ENCODE measurements at regions not wholly inside any gene's neighbourhood (a gene's known extent, or its start where the extent isn't known, plus 50 kb on each side); places are given as distances from the start of the nearest gene placed in this dataset.
"Not testable (repeated sequence)": the region's sequence is repeated elsewhere in the genome, so short reads cannot be mapped to it uniquely, and the experiment has no call there.

DNA sequence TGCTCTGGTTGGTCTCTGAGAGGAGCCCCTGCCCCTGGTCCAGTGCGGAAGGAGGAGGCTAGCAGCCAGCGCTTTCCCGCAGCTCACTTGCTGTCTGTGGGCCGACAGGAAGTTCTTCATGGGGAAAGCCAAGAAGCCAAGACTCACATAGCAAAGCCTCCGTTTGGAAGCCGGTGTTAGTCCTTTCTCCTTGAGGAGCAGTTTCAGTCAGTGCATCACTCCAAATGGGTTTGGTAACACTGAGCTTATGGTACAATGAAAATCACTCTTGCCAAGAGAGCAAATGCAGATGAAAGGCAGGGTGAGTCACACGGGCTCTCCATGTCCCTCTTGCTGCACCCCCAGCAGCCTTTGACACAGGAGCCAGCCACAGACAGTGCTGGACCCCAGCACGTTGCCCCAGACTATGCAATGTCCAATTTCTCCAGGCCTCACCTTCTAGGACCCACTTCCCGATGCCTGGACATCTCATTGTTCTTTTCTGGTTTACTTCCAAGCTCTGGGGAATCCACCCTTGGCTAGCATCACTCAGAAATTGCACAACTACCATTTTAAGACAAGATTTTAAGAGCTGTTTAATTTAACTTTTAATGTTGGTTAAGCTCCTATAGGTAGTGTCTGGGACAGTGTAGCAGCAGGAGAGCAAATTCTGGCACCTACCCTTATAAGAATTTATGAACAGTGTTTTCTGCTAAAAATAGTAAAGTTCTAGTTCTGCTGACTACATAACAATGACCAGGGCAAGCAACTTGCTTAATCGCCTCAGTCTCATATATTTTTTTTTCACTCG is 174.9 kb downstream of the ASB1 start:
- DNase-seq, result no peak

DNA sequence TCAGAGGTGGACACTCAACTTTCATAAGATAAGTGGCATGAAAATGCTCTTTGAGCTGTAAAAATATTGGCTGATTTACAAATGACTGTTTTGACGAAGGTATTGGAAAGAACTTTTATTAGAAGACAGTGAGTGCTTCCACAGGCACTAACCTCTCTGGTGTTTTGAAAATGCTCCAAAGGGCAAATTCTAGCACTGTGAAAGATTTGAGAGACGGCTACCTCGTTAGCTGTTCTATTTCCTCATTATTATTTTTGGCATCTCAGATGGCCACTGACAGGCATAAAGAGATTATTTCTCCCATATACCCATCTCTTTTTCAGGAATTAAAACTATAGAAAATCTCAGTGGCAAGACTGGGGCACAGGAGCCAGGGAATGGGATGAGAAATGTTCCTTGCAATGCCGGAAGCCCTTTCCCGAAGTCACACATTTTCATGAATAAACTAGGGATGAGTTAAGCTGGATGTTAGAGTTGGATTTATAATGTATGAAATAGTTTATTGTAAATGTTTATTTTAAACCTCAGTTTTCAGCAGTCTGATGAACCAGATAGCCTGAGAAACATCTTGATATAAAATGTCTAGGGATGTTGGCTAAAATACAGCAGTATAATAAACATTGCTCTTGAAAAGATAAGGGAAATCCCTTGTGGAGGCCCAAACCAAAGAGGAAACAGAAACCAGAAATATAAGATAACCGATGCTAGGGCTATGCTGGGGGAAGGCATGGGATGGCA is 175.7 kb downstream of the ASB1 start:
- no peak for DNase-seq

- DNase-seq, result no peak
Measured at GRCh38 chr2:238603596-238603995, 176.9 kb downstream of the ASB1 start.

DNA sequence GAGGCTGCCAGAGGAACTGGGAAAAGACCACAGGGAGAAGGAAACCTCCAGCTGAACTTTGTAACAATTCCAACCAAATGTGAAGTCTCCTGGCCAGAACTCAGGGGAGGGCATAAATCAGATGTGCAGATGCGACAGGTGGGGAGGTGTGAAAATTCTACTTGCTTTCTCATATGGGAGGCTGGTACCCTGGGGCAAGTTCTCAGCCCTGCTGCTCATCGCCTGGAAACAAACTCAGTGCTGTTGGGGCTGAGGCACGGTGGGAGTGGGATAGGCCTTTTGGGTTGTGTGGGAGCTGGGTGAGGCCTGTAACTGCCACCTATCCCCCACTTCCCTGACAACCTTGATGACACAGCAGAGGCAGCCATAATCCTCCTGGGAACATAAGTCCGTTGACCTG is 179.6 kb downstream of the ASB1 start:
- DNase-seq, result no peak

- no peak for DNase-seq
Measured at GRCh38 chr2:238613610-238614009, 186.9 kb downstream of the ASB1 start.

- DNase-seq, result no peak
Measured at GRCh38 chr2:238614376-238614775, 187.6 kb downstream of the ASB1 start.

GRCh38 chr2:238615187-238615586 is 188.5 kb downstream of the ASB1 start:
- DNase-seq, result no peak

- DNase-seq, result no peak
Measured at GRCh38 chr2:238616681-238617080, 190.0 kb downstream of the ASB1 start.

DNA sequence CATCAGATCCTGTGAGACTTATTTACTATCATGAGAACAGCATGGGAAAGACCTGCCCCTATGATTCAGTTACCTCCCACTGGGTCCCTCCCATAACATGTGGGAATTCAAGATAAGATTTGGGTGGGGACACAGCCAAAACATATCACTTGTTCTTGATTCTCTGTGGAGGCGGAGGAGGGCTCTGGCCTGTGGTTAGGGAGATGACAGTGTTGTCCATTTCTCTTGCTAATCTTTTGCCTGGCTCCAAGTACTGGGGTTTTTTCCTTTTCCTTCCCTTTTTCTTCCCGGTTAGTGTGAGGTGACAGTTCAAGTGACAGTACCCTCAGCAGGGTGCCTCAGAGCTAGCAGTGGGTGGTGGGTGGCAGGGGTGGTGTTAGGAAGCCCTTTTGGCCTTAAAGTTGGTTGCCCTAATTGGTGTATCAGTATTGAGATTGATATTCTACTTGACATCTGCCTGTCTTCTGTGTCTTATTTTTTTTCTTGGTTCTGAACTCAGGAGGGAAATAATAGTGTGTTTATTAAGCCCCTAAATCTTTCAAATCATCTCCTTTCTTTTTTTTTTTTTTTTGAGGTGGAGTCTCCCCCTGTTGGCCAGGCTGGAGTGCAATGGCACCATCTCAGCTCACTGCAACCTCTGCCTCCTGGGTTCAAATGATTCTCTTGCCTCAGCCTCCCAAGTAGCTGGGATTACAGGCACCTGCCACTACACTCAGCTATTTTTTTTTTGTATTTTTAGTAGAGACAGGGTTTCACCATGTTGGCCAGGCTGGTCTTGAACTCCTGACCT is 192.0 kb downstream of the ASB1 start:
- not testable (repeated sequence) for DNase-seq

DNA sequence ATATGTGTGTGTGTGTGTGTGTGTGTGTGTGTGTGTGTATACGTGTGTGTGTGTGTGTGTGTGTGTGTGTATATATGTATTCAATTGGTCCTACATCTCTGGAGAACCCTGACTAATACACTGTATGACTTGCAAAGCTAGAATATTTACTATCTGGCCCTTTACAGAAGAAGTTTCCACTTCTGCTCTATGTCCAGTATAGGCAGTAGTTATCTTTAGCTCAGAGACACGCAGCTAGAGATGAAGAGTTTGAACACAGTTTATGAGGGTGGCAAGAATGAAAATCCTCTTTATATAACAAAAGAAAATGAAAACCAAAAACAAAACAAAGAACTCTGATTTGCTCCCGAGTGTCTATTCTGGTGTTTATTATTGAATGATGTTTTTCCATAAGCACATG is 201.2 kb downstream of the ASB1 start:
- no peak for DNase-seq

DNA sequence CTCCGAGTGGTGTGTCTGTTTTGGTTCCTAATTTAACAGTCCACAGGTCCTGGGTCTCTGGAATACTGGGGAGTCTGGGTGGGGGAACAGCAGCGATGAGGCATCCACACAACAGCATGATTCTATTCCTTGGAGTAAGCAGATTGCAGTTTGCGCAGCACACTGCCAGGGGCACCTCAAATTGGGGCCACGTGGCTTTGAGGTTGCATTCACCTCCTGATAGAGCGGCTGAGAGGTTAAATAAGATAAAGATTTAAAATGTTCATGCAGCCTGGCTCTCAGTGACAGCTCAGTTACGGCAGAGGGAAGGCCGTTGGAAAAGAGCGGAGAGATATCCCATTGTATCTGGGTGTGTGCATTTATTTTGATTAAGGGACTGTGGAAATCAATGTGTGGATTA is 202.3 kb downstream of the ASB1 start:
- DNase-seq, result no peak

- no peak for DNase-seq
Measured at GRCh38 chr2:238631491-238632180, 204.9 kb downstream of the ASB1 start.

GRCh38 chr2:238632181-238633060 is 205.7 kb downstream of the ASB1 start:
- no peak for DNase-seq

GRCh38 chr2:238633426-238634328 is 206.9 kb downstream of the ASB1 start:
- no peak for DNase-seq

GRCh38 chr2:238634701-238635357 is 208.1 kb downstream of the ASB1 start:
- no peak for DNase-seq

DNA sequence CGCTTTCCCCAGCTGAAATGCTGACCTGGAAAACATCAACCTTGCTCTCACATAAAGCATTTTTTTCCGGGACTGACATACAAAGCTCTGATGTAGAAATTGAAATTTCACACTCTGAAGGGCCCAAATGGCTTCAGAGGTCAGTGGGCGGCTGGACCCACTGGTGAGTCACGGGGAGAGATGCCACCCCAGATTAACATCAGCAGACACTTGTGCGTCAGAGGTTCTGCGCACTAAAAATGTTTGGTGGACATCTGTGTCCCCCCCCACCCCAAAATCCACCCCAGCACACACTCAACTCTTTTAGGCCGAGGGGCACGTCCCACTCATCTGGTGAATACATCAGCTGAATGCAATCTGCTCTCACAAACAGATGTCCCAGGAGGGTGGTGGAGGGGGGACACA is 208.9 kb downstream of the ASB1 start:
- DNase-seq, result no peak

DNA sequence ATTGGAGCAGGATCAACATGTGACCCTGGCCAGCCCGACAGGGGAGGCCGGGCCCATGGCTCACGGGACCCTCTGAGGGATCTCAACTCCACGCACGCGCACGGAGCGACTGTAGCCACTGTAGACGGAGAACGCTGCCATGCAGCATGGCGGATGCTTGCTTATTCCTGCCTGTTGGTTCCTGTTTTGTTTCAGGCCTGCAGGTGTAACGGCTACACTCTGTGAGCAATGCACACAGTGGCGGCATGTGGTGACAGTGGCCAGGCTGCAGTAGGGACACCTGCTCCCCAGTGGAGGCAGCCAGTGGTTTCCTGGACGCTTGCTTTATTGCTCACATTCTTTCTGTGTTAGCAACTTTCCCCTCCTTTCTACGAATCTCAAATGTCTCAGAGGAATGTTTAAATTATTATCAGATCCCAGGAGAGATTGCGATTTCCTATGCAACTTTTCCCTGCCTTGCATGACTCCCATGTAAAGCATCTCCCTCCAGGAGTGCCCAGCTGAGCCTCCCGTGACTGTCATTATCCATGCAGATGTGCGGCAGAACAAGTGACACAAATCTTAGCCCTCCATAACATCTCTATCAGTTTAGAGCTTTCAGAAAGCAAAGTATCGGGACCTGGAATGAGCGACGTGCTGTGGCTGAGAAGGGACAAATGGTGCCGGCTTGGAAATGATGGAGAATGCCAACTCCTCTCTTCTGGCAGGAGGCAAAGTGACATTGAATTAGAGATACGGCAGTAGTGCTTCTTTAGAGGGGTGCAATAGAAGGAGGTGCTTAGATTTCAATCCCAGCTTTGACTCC is 209.7 kb downstream of the ASB1 start:
- no peak for DNase-seq

DNA sequence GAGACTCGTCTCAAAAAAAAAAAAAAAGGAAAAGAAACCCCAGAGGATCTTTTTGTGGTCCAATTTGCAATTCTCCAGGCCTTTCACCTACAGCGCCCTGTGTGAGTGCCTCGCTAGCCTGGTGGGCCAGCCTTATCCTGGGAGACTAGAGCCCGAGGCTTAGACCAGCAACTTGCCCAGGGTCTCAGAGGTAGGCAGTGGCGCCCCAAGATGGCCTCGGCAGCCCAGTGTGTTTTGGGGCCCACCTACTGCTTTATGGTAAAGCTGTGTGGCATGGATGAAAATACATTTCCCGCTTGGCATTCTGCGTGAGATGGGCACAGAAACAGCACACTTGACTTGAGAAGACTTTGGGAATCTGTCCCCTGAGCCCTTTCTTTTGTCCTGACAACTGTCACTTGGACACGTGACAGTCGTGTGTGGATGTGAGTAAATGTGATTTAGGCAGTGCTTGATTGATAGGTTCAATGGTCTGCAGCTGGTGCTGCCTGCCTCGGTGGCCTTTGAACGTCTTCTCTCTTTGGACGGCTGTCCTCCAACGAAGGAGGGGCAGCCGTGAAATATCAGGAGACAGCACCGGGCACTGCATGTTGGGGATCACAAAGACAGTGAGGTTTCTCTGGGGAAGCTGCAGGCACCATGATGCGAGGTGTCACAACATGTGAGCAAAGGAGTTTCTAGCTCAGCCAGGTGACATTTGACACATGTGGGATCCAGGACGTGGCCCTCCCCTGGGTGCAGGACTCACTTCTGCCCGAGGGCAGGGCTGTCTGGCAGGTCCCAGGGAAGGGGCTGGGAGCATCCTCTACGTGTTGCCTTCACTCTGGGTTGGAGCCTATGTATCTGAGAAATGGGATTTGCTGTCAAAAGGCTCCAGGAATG is 209.5 kb upstream of the TWIST2 start:
- no peak for DNase-seq
